Muscle of back (tissue), 3 donors: ENCODE measurements at regions not wholly inside any gene's neighbourhood (a gene's known extent, or its start where the extent isn't known, plus 50 kb on each side); places are given as distances from the start of the nearest gene placed in this dataset.
A peak's percentile ranks its signal among the peaks of the same experiment; 100 is the strongest.

Source experiments
- DNase-seq, 3 donors: peaks; one replicate each; pipeline versions ENCODE4 v3.0.0 to v3.0.0-alpha.2; 2013

DNA sequence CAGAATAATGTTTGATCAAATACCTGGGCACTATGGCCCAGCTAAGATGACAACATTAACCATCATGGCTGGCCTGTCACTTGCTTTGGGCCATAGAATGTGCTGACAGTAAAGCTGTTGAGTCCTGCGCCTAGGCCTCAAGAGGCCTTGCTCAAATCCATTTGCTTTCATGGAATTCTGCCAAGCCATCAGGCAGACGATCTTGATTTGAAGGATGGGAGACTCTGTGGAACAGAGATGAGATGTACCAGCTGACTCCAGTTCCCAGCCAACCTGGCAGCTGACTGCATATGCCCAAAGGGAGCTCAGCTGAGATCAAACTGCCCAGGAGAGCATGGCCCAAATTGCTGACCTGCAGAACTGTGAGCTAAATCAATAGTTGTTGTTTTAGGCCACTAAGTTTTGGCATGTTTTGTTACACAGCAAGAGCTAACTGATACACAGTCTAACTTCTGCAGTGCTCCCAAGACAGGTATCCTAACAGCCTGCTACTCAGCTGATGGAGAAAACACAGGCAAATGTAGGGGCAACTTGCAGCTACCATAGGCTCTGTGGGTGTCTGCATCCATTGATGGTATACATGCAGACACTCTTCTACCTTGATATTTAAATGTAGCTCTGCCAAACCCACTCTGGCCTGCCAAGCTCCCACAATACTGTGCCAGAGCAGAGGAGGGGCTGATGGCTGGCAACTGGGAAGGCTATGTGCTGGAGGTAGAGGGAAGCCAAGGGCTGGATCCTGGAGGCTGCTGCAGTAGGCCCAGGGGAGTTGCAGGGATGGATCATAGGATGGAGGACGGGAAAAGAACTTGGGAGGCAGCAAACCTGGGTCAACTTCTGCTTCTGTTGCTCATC is 55.2 kb upstream of the RNF24 start:
- DNase-seq = no peak

DNA sequence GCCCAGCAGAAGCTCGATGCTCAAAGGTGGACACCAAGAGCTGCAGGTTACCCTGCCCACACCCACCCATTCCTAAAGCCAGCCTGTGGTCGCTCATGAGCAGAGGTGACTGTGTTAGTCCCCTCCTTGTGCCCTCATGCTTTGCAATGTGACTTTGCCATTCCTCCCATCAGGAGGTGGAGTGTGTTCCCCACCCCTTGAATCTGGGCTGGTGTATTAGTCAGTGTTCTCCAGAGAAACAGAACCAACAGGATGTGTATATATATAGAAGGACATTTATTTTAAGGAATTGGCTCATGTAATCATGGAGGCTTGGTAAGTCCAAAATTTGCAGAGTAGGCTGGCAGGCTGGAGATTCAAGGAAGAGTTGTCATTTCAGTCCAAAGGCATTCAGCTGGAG is 54.4 kb upstream of the RNF24 start:
- no peak for DNase-seq

DNA sequence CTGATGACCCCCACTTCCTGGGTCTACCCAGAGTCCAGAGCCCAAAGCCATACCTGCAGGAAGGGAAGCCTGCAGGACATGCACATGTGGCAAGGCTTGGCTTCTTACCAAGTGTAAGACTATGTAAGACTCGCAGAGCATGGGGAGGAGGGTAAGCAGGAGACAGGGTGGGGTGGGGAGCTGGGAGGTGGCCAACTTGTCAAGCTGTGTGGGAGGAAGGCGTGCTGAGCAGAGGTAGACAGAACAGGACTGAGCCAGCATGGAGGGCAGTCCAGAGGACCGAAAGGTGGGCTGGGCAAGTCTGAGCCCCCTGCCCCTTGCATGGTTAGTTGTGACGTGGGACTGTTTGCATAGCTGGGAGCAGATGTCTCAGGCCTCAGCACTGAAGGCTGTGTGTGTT is 53.4 kb upstream of the RNF24 start:
- DNase-seq = no peak

GRCh38 chr20:4067600-4068261 is 52.4 kb upstream of the RNF24 start:
- no peak for DNase-seq

GRCh38 chr20:4066551-4066950 is 51.2 kb upstream of the RNF24 start:
- DNase-seq = no peak

- peak; percentile 75 to 86 (median 84) for DNase-seq
Measured at GRCh38 chr20:4065391-4065844, 50.1 kb upstream of the RNF24 start.
